Esophagus muscularis mucosa (tissue), 4 donors: ENCODE measurements at regions not wholly inside any gene's neighbourhood (a gene's known extent, or its start where the extent isn't known, plus 50 kb on each side); places are given as distances from the start of the nearest gene placed in this dataset.

Experiments
- CTCF ChIP-seq, 3 experiments: fragments of 200-600 bp in 2 of 3; fragments of 450-650 bp in 1 of 3; sonication (generic) in 2 of 3; IDR thresholded peaks; one replicate each; pipeline ENCODE4 v1.5.1; 2017 to 2019; ENCODE audit warnings: antibody characterized with exemption in 3 of 3, mild to moderate bottlenecking in 2 of 3, moderate library complexity in 1 of 3
- EP300 ChIP-seq: sonication (generic); formaldehyde crosslinking; IDR thresholded peaks from one replicate; pipeline ENCODE4 v1.6.1; 2017; ENCODE audit warnings: antibody characterized with exemption
- POLR2A ChIP-seq: fragments of 450-650 bp; IDR thresholded peaks from one replicate; pipeline ENCODE4 v1.6.1; 2017; ENCODE audit warnings: antibody characterized with exemption, moderate library complexity, mild to moderate bottlenecking, low read depth
- POLR2AphosphoS5 ChIP-seq, 2 donors: sonication (generic); formaldehyde crosslinking; IDR thresholded peaks; one replicate each; pipeline ENCODE4 v1.6.1; 2017; ENCODE audit warnings: antibody characterized with exemption in 2 of 2

- TF ChIP-seq POLR2A (no peak), POLR2AphosphoS5 (IDR thresholded peaks at IDR 0.05) (no peak), CTCF (IDR thresholded peaks at IDR 0.05) (no peak), EP300 (no peak)
Measured at GRCh38 chr12:78271546-78271945, 440.9 kb downstream of the NAV3 start.
